ENCODE measurements at regions not wholly inside any gene's neighbourhood (a gene's known extent, or its start where the extent isn't known, plus 50 kb on each side); places are given as distances from the start of the nearest gene placed in this dataset.
"Not testable (repeated sequence)": the region's sequence is repeated elsewhere in the genome, so short reads cannot be mapped to it uniquely, and the experiment has no call there.

- DNase-seq, CTCF ChIA-PET, H3K4me3 Mint-ChIP-seq, H3K4me1 Mint-ChIP-seq, H3K27ac Mint-ChIP-seq, H3K27me3 Mint-ChIP-seq, H3K9me3 Mint-ChIP-seq, H3K36me3 Mint-ChIP-seq: not testable (repeated sequence)
Observed at GRCh38 chr3:73269126-73269525, 207.7 kb downstream of the EBLN2 start.

- H3K9me3 Mint-ChIP-seq = no peaks in the 10 kb centered on the region
- no peak overlapping the region for H3K4me3 Mint-ChIP-seq
- no peaks in the 10 kb centered on the region for H3K36me3 Mint-ChIP-seq
- no peak overlapping the region for H3K27ac Mint-ChIP-seq
- CTCF ChIA-PET = interaction anchor here (1.5 kb wide), 1 partner anchor 9 kb away, joined by 3 read pairs; no protein-coding TSS in a partner anchor
- H3K4me1 Mint-ChIP-seq = no peaks in the 10 kb centered on the region
- no peaks in the 10 kb centered on the region for H3K27me3 Mint-ChIP-seq
- DNase-seq = no peak
Observed at GRCh38 chr3:73270839-73271483, 209.5 kb downstream of the EBLN2 start.

GRCh38 chr3:73273341-73273740 is 211.9 kb downstream of the EBLN2 start:
- DNase-seq = no peak
- CTCF ChIA-PET = no interaction called here
- Mint-ChIP-seq H3K4me3 (no peak overlapping the region), H3K4me1 (no peaks in the 10 kb centered on the region), H3K27me3 (no peaks in the 10 kb centered on the region), H3K36me3 (no peaks in the 10 kb centered on the region), H3K9me3 (no peaks in the 10 kb centered on the region), H3K27ac (no peak overlapping the region)

GRCh38 chr3:73280746-73281145 is 219.3 kb downstream of the EBLN2 start:
- Mint-ChIP-seq H3K27ac (no peak overlapping the region), H3K9me3 (no peaks in the 10 kb centered on the region), H3K4me3 (no peak overlapping the region), H3K4me1 (no peaks in the 10 kb centered on the region), H3K27me3 (no peaks in the 10 kb centered on the region), H3K36me3 (no peaks in the 10 kb centered on the region)
- no peak for DNase-seq
- CTCF ChIA-PET = no interaction called here

- H3K4me3 Mint-ChIP-seq = no peak overlapping the region
- H3K27ac Mint-ChIP-seq = no peak overlapping the region
- H3K4me1 Mint-ChIP-seq = no peaks in the 10 kb centered on the region
- CTCF ChIA-PET = no interaction called here
- no peak for DNase-seq
- H3K36me3 Mint-ChIP-seq = no peaks in the 10 kb centered on the region
- no peaks in the 10 kb centered on the region for H3K9me3 Mint-ChIP-seq
- H3K27me3 Mint-ChIP-seq = peaks cover 6% of the 10 kb centered on the region
Observed at GRCh38 chr3:73284472-73284871, 223.0 kb downstream of the EBLN2 start.

GRCh38 chr3:73291541-73291940 is 230.1 kb downstream of the EBLN2 start:
- H3K27ac Mint-ChIP-seq = no peak overlapping the region
- CTCF ChIA-PET = no interaction called here
- H3K4me3 Mint-ChIP-seq = no peak overlapping the region
- H3K9me3 Mint-ChIP-seq = peaks cover 2% of the 10 kb centered on the region
- DNase-seq = no peak
- H3K36me3 Mint-ChIP-seq = no peaks in the 10 kb centered on the region
- H3K4me1 Mint-ChIP-seq = no peaks in the 10 kb centered on the region
- peaks cover 2% of the 10 kb centered on the region for H3K27me3 Mint-ChIP-seq

- H3K36me3 Mint-ChIP-seq = no peaks in the 10 kb centered on the region
- peaks cover 2% of the 10 kb centered on the region for H3K9me3 Mint-ChIP-seq
- no peak overlapping the region for H3K27ac Mint-ChIP-seq
- no peaks in the 10 kb centered on the region for H3K4me1 Mint-ChIP-seq
- H3K27me3 Mint-ChIP-seq = no peaks in the 10 kb centered on the region
- no peak for DNase-seq
- CTCF ChIA-PET = no interaction called here
- no peak overlapping the region for H3K4me3 Mint-ChIP-seq
Observed at GRCh38 chr3:73292220-73292619, 230.8 kb downstream of the EBLN2 start.

- Mint-ChIP-seq H3K36me3 (no peaks in the 10 kb centered on the region), H3K4me1 (no peaks in the 10 kb centered on the region), H3K27ac (no peak overlapping the region)
Observed at GRCh38 chr3:73294537-73294936, 233.1 kb downstream of the EBLN2 start.

GRCh38 chr3:73295876-73296635 is 234.6 kb downstream of the EBLN2 start:
- Mint-ChIP-seq H3K4me3 (no peak overlapping the region), H3K36me3 (no peaks in the 10 kb centered on the region), H3K9me3 (peaks cover 2% of the 10 kb centered on the region), H3K27me3 (no peaks in the 10 kb centered on the region), H3K4me1 (no peaks in the 10 kb centered on the region), H3K27ac (no peak overlapping the region)
- CTCF ChIA-PET = no interaction called here
- no peak for DNase-seq

More at GRCh38 chr3:73294537-73294936, 233.1 kb downstream of the EBLN2 start:
- DNase-seq = no peak
- Mint-ChIP-seq H3K27me3 (no peaks in the 10 kb centered on the region), H3K9me3 (peaks cover 2% of the 10 kb centered on the region), H3K4me3 (no peak overlapping the region)
- CTCF ChIA-PET = no interaction called here

- no peaks in the 10 kb centered on the region for H3K36me3 Mint-ChIP-seq
- H3K9me3 Mint-ChIP-seq = peaks cover 2% of the 10 kb centered on the region
- no peak overlapping the region for H3K4me3 Mint-ChIP-seq
- no peak overlapping the region for H3K27ac Mint-ChIP-seq
- H3K27me3 Mint-ChIP-seq = no peaks in the 10 kb centered on the region
- H3K4me1 Mint-ChIP-seq = no peaks in the 10 kb centered on the region
- no peak for DNase-seq
- CTCF ChIA-PET = no interaction called here
Observed at GRCh38 chr3:73296859-73297258, 235.4 kb downstream of the EBLN2 start.

- no peaks in the 10 kb centered on the region for H3K27me3 Mint-ChIP-seq
- no peak for DNase-seq
- H3K36me3 Mint-ChIP-seq = no peaks in the 10 kb centered on the region
- no peak overlapping the region for H3K27ac Mint-ChIP-seq
- CTCF ChIA-PET = no interaction called here
- no peaks in the 10 kb centered on the region for H3K4me1 Mint-ChIP-seq
- no peak overlapping the region for H3K4me3 Mint-ChIP-seq
- H3K9me3 Mint-ChIP-seq = peaks cover 2% of the 10 kb centered on the region
Observed at GRCh38 chr3:73298243-73299183, 237.1 kb downstream of the EBLN2 start.

GRCh38 chr3:73299184-73299691 is 237.8 kb downstream of the EBLN2 start:
- H3K27me3 Mint-ChIP-seq = no peaks in the 10 kb centered on the region
- no peak overlapping the region for H3K4me3 Mint-ChIP-seq
- no peaks in the 10 kb centered on the region for H3K36me3 Mint-ChIP-seq
- no peak overlapping the region for H3K27ac Mint-ChIP-seq
- H3K9me3 Mint-ChIP-seq = no peaks in the 10 kb centered on the region
- no peak for DNase-seq
- CTCF ChIA-PET = no interaction called here
- H3K4me1 Mint-ChIP-seq = no peaks in the 10 kb centered on the region

- Mint-ChIP-seq H3K4me1 (no peaks in the 10 kb centered on the region), H3K27me3 (no peaks in the 10 kb centered on the region), H3K9me3 (no peaks in the 10 kb centered on the region), H3K36me3 (no peaks in the 10 kb centered on the region), H3K4me3 (no peak overlapping the region), H3K27ac (no peak overlapping the region)
- DNase-seq = no peak
- CTCF ChIA-PET = no interaction called here
Observed at GRCh38 chr3:73314151-73314951, 252.9 kb downstream of the EBLN2 start.

GRCh38 chr3:73315706-73316105 is 254.2 kb downstream of the EBLN2 start:
- CTCF ChIA-PET = no interaction called here
- no peaks in the 10 kb centered on the region for H3K4me1 Mint-ChIP-seq
- no peak for DNase-seq
- H3K9me3 Mint-ChIP-seq = no peaks in the 10 kb centered on the region
- no peak overlapping the region for H3K4me3 Mint-ChIP-seq
- H3K36me3 Mint-ChIP-seq = no peaks in the 10 kb centered on the region
- no peaks in the 10 kb centered on the region for H3K27me3 Mint-ChIP-seq
- no peak overlapping the region for H3K27ac Mint-ChIP-seq
